ENCODE measurements at regions not wholly inside any gene's neighbourhood (a gene's known extent, or its start where the extent isn't known, plus 50 kb on each side); places are given as distances from the start of the nearest gene placed in this dataset.

DNA sequence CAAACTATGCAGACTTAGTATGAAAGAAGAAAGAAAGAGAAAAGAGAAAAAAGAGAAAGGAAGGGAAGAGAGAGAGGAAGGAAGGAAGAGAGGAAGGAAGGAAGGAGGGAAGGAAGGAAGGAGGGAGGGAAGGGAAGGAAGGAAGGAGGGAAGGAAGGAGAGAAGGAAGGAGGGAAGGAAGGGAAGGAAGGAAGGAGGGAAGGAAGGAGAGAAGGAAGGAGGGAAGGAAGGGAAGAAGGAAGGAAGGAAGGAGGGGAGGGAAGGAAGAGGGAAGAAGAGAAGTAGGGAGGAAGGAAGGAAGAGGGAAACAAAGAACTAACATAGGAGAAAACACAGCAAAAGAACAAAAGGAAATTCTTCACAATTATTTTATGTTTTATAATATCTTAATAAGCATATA, 502.1 kb downstream of the SOX6 start:
- Histone ChIP-seq H2AFZ (ENCODE audit: insufficient read depth, low read depth, low read length, poor library complexity, severe bottlenecking) (no peak overlapping the region), H3K36me3 (replicated peaks in 1 of 2; ENCODE audit: control insufficient read depth in 1 of 2, insufficient read depth in 2 of 2, low read length in 2 of 2) (no peaks in the 10 kb centered on the region), H3K4me2 (replicated peaks; ENCODE audit: extremely low read depth, low read length, poor library complexity, severe bottlenecking) (no peak overlapping the region), H4K20me1 (ENCODE audit: insufficient read depth, low read length) (no peaks in the 10 kb centered on the region), H3K27me3 (ENCODE audit: control insufficient read depth in 2 of 2, insufficient read depth in 2 of 2, low read length in 2 of 2) (no peaks in the 10 kb centered on the region), H3K79me2 (ENCODE audit: insufficient read depth, low read length) (no peaks in the 10 kb centered on the region), H3K4me1 (ENCODE audit: control insufficient read depth in 1 of 2, insufficient read depth in 2 of 2, low read length in 2 of 2) (no peaks in the 10 kb centered on the region), H3K9me3 (replicated peaks in 1 of 2; ENCODE audit: control insufficient read depth in 1 of 2, insufficient read depth in 1 of 2, low read length in 2 of 2) (no peaks in the 10 kb centered on the region), H3K27ac (ENCODE audit: low read depth in 1 of 2, low read length in 2 of 2) (no peak overlapping the region), H3K9ac (ENCODE audit: insufficient read depth, low read length, poor library complexity, severe bottlenecking) (no peak overlapping the region), H3K4me3 (replicated peaks in 1 of 3; ENCODE audit: low read depth in 2 of 3, low read length in 3 of 3) (no peak overlapping the region)
- no peak for DNase-seq
- Mint-ChIP-seq H3K9me3 (peaks cover 0 to 5% (median 0%) of the 10 kb centered on the region in 7 donors), H3K27ac (no peak overlapping the region), H3K4me1 (no peaks in the 10 kb centered on the region), H3K36me3 (no peaks in the 10 kb centered on the region), H3K27me3 (ENCODE audit: low read depth in 3 of 3) (peaks cover 3 to 7% (median 5%) of the 10 kb centered on the region in 3 donors), H3K4me3 (no peak overlapping the region)
- TF ChIP-seq, protein P1, sequence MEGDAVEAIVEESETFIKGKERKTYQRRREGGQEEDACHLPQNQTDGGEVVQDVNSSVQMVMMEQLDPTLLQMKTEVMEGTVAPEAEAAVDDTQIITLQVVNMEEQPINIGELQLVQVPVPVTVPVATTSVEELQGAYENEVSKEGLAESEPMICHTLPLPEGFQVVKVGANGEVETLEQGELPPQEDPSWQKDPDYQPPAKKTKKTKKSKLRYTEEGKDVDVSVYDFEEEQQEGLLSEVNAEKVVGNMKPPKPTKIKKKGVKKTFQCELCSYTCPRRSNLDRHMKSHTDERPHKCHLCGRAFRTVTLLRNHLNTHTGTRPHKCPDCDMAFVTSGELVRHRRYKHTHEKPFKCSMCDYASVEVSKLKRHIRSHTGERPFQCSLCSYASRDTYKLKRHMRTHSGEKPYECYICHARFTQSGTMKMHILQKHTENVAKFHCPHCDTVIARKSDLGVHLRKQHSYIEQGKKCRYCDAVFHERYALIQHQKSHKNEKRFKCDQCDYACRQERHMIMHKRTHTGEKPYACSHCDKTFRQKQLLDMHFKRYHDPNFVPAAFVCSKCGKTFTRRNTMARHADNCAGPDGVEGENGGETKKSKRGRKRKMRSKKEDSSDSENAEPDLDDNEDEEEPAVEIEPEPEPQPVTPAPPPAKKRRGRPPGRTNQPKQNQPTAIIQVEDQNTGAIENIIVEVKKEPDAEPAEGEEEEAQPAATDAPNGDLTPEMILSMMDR (IDR thresholded peaks at IDR 0.05) = no peak
- intact Hi-C loops (cut with micrococcal nuclease) = no loop called here

- intact Hi-C loops (cut with micrococcal nuclease) = no loop called here
- Histone ChIP-seq H3K9ac (ENCODE audit: insufficient read depth, low read length, poor library complexity, severe bottlenecking) (no peak overlapping the region), H3K4me3 (replicated peaks in 1 of 3; ENCODE audit: low read depth in 2 of 3, low read length in 3 of 3) (no peak overlapping the region), H4K20me1 (ENCODE audit: insufficient read depth, low read length) (no peaks in the 10 kb centered on the region), H3K9me3 (replicated peaks in 1 of 2; ENCODE audit: control insufficient read depth in 1 of 2, insufficient read depth in 1 of 2, low read length in 2 of 2) (no peaks in the 10 kb centered on the region), H3K36me3 (replicated peaks in 1 of 2; ENCODE audit: control insufficient read depth in 1 of 2, insufficient read depth in 2 of 2, low read length in 2 of 2) (no peaks in the 10 kb centered on the region), H2AFZ (ENCODE audit: insufficient read depth, low read depth, low read length, poor library complexity, severe bottlenecking) (no peak overlapping the region), H3K79me2 (ENCODE audit: insufficient read depth, low read length) (no peaks in the 10 kb centered on the region), H3K27me3 (ENCODE audit: control insufficient read depth in 2 of 2, insufficient read depth in 2 of 2, low read length in 2 of 2) (no peaks in the 10 kb centered on the region), H3K27ac (ENCODE audit: low read depth in 1 of 2, low read length in 2 of 2) (no peak overlapping the region), H3K4me2 (replicated peaks; ENCODE audit: extremely low read depth, low read length, poor library complexity, severe bottlenecking) (no peak overlapping the region), H3K4me1 (ENCODE audit: control insufficient read depth in 1 of 2, insufficient read depth in 2 of 2, low read length in 2 of 2) (no peaks in the 10 kb centered on the region)
- TF ChIP-seq, protein P1 (IDR thresholded peaks at IDR 0.05) = no peak
- Mint-ChIP-seq H3K4me3 (peak overlapping the region; percentile 1 to 45), H3K27ac (no peak overlapping the region), H3K36me3 (no peaks in the 10 kb centered on the region), H3K9me3 (peaks cover 0 to 6% (median 1%) of the 10 kb centered on the region in 7 donors), H3K4me1 (no peaks in the 10 kb centered on the region), H3K27me3 (ENCODE audit: low read depth in 3 of 3) (peaks cover 7 to 8% (median 8%) of the 10 kb centered on the region in 3 donors)
- no peak for DNase-seq
- WGBS (ENCODE audit: insufficient coverage) = 98% methylated on average over 3 of the region's 3 CpGs
Observed at GRCh38 chr11:15858881-15859280, 497.5 kb downstream of the SOX6 start.
